Loucy (cell line): ENCODE measurements at regions not wholly inside any gene's neighbourhood (a gene's known extent, or its start where the extent isn't known, plus 50 kb on each side); places are given as distances from the start of the nearest gene placed in this dataset.

Experiments used
- CTCF ChIP-seq: fragments of 200-600 bp; sonication (generic); conservative IDR thresholded peaks from 2 replicates; pipeline ENCODE4 v1.5.1; 2014; ENCODE audit warnings: mild to moderate bottlenecking, antibody characterized with exemption, low read length
- EZH2phosphoT487 ChIP-seq: fragments of 200-600 bp; IDR thresholded peaks from 2 replicates; pipeline ENCODE4 v1.6.1; 2018; ENCODE audit warnings: antibody characterized with exemption, mild to moderate bottlenecking, moderate library complexity, borderline replicate concordance

DNA sequence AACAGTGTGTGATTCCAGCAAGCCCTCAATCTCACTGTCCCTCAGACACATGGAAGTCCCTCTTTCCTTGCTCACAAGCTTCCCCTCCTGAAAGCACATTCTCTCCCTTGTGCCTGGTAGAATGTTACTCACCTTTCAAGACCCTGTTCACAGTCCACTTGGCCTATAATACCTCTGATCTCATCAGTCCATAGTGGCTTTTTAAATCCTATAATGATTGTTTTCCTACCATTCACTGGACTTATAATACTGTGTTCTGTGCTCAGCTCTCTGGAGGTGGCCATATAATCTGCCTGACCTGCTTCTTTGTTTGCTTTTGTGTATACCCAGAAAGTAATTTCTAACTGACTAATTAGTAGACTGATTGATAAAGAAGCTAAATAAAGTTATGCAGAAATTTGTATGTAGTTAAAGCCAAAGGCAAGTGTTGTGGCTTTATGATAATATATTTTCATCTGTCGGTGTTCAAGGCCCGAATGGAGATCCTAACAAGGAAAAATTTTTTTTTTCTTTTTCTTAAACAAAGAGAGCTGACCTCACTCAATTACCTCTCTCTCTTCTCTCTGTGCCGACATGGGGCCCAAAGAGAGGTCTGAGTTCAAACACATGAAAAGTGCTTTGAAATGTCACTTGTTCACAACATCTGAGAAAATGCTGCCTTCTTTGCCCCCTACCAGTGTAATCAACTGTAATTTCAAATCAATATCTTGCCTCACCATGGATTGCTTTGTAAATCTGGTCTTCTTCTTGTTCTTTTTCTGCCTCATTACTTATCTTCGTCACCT is 1033.0 kb upstream of the PIK3C3 start:
- no peak for TF ChIP-seq CTCF
- TF ChIP-seq EZH2phosphoT487: no peak
